Stomach smooth muscle (tissue), 2 donors: ENCODE measurements at regions not wholly inside any gene's neighbourhood (a gene's known extent, or its start where the extent isn't known, plus 50 kb on each side); places are given as distances from the start of the nearest gene placed in this dataset.

Experiments used
- H3K27ac ChIP-seq: one replicate; pipeline ENCODE4 v1.7.0; 2013; ENCODE audit warnings: mild to moderate bottlenecking, low read length, inconsistent platforms
- H3K27me3 ChIP-seq, 2 donors: one replicate each; pipeline ENCODE4 v1.7.0; 2013; ENCODE audit warnings: low read length in 2 of 2; ENCODE audit not compliant: insufficient read depth in 2 of 2, control insufficient read depth in 1 of 2
- H3K36me3 ChIP-seq, 2 donors: one replicate each; pipeline ENCODE4 v1.7.0; 2013; ENCODE audit warnings: low read length in 2 of 2; ENCODE audit not compliant: control insufficient read depth in 2 of 2, insufficient read depth in 2 of 2
- H3K4me1 ChIP-seq: one replicate; pipeline ENCODE4 v1.7.0; 2013; ENCODE audit warnings: low read length; ENCODE audit not compliant: control insufficient read depth, insufficient read depth
- H3K4me3 ChIP-seq, 2 donors: one replicate each; pipeline ENCODE4 v1.7.0; 2013; ENCODE audit warnings: low read length in 2 of 2
- H3K9ac ChIP-seq, 2 donors: one replicate each; pipeline ENCODE4 v1.7.0; 2013; ENCODE audit warnings: low read length in 2 of 2, mild to moderate bottlenecking in 1 of 2
- H3K9me3 ChIP-seq, 2 donors: one replicate each; pipeline ENCODE4 v1.7.0; 2013; ENCODE audit warnings: low read length in 2 of 2; ENCODE audit not compliant: control insufficient read depth in 2 of 2
- donor health status: healthy.
- donor health status: Pancreatic carcinoma.

GRCh38 chr5:155943516-155944407 lies 383.2 kb upstream of the SGCD start:
- no peaks in the 10 kb centered on the region for H3K9me3 ChIP-seq
- H3K4me1 ChIP-seq: no peaks in the 10 kb centered on the region
- H3K9ac ChIP-seq: no peak overlapping the region
- no peak overlapping the region for H3K4me3 ChIP-seq
- no peaks in the 10 kb centered on the region for H3K36me3 ChIP-seq
- H3K27me3 ChIP-seq: no peaks in the 10 kb centered on the region
- no peak overlapping the region for H3K27ac ChIP-seq

DNA sequence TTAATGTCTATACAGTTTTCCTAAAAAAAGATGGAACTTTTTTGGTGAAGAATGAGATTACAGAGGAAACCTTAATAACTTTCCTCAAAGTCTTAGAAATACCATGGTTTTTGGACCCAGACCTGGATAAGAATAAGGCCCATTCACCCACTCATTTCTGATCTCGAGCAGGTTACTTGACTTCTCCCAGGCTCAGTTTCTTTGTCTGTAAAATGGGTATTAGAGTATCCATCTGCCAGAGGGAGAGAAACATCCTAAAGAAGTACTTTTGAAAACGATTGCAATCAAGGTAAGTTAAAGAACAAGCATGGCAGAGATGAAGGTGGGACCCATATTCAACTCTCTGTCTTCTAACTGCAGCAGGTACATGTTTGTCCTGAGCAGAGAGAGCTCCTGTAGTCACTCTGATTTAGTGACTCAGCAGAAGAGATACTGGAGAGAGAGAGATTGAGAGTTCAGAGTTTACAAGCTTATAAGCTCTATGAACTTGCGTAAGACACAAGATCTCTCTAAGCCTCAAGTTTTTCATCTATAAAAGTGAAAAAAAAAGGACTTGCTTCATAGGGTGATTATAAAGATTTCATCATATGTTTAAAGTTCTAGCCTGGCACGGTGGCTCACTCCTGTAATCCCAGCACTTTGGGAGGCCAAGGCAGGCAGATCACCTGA lies 379.4 kb upstream of the SGCD start:
- no peaks in the 10 kb centered on the region for H3K4me1 ChIP-seq
- no peaks in the 10 kb centered on the region for H3K27me3 ChIP-seq
- H3K9me3 ChIP-seq: no peaks in the 10 kb centered on the region
- no peaks in the 10 kb centered on the region for H3K36me3 ChIP-seq
- H3K9ac ChIP-seq: no peak overlapping the region
- no peak overlapping the region for H3K27ac ChIP-seq
- no peak overlapping the region for H3K4me3 ChIP-seq

DNA sequence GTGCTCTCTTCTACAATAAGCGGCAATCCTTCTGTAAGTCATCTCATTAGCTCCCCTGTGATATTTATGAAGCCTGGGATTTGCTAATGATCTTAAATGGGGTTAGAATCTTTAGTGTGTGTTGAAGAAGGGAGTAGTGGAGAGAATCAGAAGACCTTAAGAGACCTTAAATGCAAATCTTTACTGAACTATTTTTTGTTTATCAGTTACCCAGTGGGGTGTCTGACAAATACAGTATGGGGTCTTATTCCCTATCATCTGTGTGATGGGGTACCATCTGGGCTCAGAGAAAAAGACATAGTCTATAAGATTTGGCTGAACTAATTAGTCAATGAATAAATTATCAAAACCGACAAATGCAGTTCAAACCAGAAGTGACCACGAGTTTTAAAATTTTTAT lies 378.4 kb upstream of the SGCD start:
- no peaks in the 10 kb centered on the region for H3K9me3 ChIP-seq
- no peak overlapping the region for H3K4me3 ChIP-seq
- no peaks in the 10 kb centered on the region for H3K4me1 ChIP-seq
- H3K36me3 ChIP-seq: no peaks in the 10 kb centered on the region
- H3K27ac ChIP-seq: no peak overlapping the region
- H3K9ac ChIP-seq: no peak overlapping the region
- no peaks in the 10 kb centered on the region for H3K27me3 ChIP-seq

DNA sequence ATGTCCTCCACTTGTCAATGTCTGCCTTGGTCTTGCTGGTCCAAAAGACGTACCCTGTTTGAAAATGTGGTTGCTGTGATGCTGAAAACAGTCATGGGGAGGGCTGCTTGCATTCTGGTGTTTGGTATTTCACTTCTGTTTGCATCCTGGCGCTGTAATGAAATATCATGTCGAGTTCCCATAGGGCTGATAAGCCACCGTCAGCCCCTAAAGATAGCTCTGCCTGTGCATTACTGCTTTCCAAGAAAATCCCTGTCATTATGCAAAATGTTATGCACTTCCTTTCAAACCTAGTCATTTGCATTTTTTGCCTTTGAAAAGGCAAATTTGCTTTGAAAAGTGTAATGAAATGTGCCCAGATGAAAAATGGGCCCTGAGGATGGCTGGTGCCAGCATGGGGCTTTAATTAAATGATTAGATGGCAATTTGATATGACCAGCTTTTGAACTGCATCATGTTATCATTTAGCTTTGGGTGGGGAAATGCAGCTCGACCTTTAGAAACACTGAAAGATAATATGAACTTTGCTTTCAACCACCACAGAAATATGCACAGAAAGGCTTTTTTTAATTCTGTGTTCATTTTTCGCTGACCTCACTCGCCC lies 374.4 kb upstream of the SGCD start:
- Histone ChIP-seq H3K27me3 (no peaks in the 10 kb centered on the region), H3K9me3 (no peaks in the 10 kb centered on the region), H3K4me1 (no peaks in the 10 kb centered on the region), H3K36me3 (no peaks in the 10 kb centered on the region), H3K4me3 (no peak overlapping the region), H3K27ac (no peak overlapping the region), H3K9ac (no peak overlapping the region)

- Histone ChIP-seq H3K4me3 (no peak overlapping the region), H3K9me3 (no peaks in the 10 kb centered on the region), H3K27ac (no peak overlapping the region), H3K9ac (no peak overlapping the region), H3K27me3 (no peaks in the 10 kb centered on the region), H3K4me1 (no peaks in the 10 kb centered on the region), H3K36me3 (no peaks in the 10 kb centered on the region)
Measured at GRCh38 chr5:155953335-155953734, 373.6 kb upstream of the SGCD start.

DNA sequence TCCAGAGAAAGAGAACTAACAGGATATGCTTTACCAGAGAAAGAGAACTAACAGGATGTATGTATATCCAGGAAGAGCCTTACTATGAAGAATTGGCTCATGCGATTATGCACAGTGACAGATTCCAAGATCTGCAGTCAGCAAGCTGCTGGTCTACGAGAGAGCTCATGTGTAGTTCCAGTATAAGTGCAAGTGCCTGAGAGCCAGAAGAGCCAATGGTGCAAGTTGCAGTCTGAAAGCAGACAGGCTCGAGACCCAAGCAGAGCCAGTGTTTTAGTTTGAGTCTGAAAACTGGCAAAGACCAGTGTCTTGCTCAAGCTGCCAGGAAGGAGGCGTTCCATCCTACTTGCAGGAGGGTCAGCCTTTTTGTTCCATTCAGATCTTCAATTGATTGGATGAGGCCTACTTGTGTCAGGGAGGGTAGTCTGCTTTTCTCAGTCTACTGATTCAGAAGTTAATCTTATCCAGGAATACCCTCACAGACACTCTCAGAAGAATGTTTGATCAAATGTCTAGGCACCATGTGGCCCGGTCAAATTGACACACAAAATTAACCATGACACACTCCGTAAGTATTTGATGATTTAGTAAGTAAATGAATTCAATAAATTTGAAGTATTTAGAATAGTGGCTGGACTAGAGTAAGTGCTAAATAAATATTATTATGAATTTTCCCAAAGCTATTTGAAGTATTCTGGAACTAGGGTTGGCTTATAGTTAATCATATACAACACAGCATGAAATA lies 372.1 kb upstream of the SGCD start:
- no peak overlapping the region for H3K4me3 ChIP-seq
- no peaks in the 10 kb centered on the region for H3K36me3 ChIP-seq
- no peaks in the 10 kb centered on the region for H3K4me1 ChIP-seq
- no peak overlapping the region for H3K27ac ChIP-seq
- H3K9me3 ChIP-seq: no peaks in the 10 kb centered on the region
- H3K9ac ChIP-seq: no peak overlapping the region
- H3K27me3 ChIP-seq: no peaks in the 10 kb centered on the region

- Histone ChIP-seq H3K4me1 (no peaks in the 10 kb centered on the region), H3K9ac (no peak overlapping the region), H3K27me3 (no peaks in the 10 kb centered on the region), H3K4me3 (no peak overlapping the region), H3K27ac (no peak overlapping the region), H3K9me3 (no peaks in the 10 kb centered on the region), H3K36me3 (no peaks in the 10 kb centered on the region)
Measured at GRCh38 chr5:155957884-155958283, 369.1 kb upstream of the SGCD start.

DNA sequence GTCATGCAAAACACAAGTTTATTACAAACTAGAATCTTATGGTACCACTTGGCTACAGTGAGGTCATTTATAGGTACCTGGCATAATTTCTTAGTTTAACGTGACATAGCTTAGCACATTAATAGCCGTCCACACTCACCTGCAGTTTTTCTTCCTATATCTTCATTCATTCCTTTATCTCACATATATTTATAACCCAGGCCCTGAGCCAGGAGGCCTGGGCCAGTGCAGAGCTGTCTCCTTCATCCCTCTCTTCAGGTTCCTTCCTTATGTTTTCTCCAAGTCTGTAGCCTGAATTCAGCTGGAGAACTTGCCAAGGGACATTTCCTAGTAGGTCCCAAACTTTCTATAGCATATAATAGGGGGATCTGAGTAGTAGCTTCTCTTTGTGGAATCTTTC lies 367.9 kb upstream of the SGCD start:
- no peak overlapping the region for H3K4me3 ChIP-seq
- no peaks in the 10 kb centered on the region for H3K36me3 ChIP-seq
- H3K27ac ChIP-seq: no peak overlapping the region
- H3K9me3 ChIP-seq: no peaks in the 10 kb centered on the region
- no peaks in the 10 kb centered on the region for H3K4me1 ChIP-seq
- H3K27me3 ChIP-seq: no peaks in the 10 kb centered on the region
- no peak overlapping the region for H3K9ac ChIP-seq

DNA sequence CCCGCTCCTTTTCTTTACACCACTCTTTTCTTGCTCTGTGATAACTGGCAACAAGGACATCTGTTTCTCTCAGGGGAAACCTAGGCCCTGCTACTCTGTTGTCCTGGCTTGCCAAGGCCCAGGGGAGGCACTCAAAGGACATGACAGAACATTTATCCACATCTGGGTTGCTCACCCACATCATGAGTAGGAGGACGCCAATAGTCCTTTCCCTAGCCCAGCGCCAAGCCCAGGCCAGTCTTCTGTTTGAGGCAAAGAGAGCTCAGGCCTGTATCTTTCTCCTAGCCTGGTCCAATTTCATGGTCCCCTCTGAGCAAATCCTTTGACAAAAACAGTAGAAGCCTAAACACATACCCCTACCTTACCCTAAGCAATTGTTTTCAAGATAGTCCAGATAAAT lies 366.8 kb upstream of the SGCD start:
- Histone ChIP-seq H3K9ac (no peak overlapping the region), H3K27me3 (no peaks in the 10 kb centered on the region), H3K9me3 (no peaks in the 10 kb centered on the region), H3K27ac (no peak overlapping the region), H3K4me1 (no peaks in the 10 kb centered on the region), H3K36me3 (no peaks in the 10 kb centered on the region), H3K4me3 (no peak overlapping the region)

- no peak overlapping the region for H3K27ac ChIP-seq
- H3K36me3 ChIP-seq: no peaks in the 10 kb centered on the region
- no peak overlapping the region for H3K4me3 ChIP-seq
- no peaks in the 10 kb centered on the region for H3K27me3 ChIP-seq
- H3K9ac ChIP-seq: no peak overlapping the region
- H3K4me1 ChIP-seq: no peaks in the 10 kb centered on the region
- H3K9me3 ChIP-seq: peaks cover 0 to 4% of the 10 kb centered on the region in 2 donors
Measured at GRCh38 chr5:155969537-155969936, 357.4 kb upstream of the SGCD start.
